IMR-90 (cell line): ENCODE measurements at regions not wholly inside any gene's neighbourhood (a gene's known extent, or its start where the extent isn't known, plus 50 kb on each side); places are given as distances from the start of the nearest gene placed in this dataset.

ENCODE experiments used
- ATAC-seq: fragments of 200-7000 bp; cut with Tn5 transposase; 2 replicates; pipeline ENCODE4 v1.9.1; 2020; ENCODE audit warnings: low read depth, mild to moderate bottlenecking, moderate library complexity
- BruUV-seq: library from RNA; stranded (reverse); fragments of 400-500 nt; replicated peaks from 2 replicates; lab custom pipeline; 2021; lab: Mats Ljungman, UMichigan
- CTCF ChIA-PET: fragments of 300-600 bp; formaldehyde crosslinking; extraction: SDS; loops from one replicate; lab custom pipeline; 2021; ENCODE audit warnings: antibody characterized with exemption; lab: Yijun Ruan, JAX
- POLR2A ChIA-PET: fragments of 300-600 bp; sonication (Branson Sonifier 250); formaldehyde crosslinking; loops from one replicate; lab custom pipeline; 2022; ENCODE audit warnings: antibody characterized with exemption; ENCODE audit not compliant: unreplicated experiment; lab: Charles Lee
- DNase-seq: peaks from one replicate; pipeline ENCODE4 v3.0.0; 2013
- H2AFZ ChIP-seq: replicated peaks from 2 replicates; pipeline ENCODE3; 2013; ENCODE audit warnings: low read length, mild to moderate bottlenecking; ENCODE audit not compliant: poor library complexity
- H2AK5ac ChIP-seq: 2 replicates; pipeline ENCODE4 v1.6.1; 2013; ENCODE audit warnings: low read depth, low read length, inconsistent platforms
- H2AK9ac ChIP-seq: replicated peaks from 2 replicates; pipeline ENCODE3; 2013; ENCODE audit warnings: mild to moderate bottlenecking, low read depth, low read length, moderate library complexity; ENCODE audit not compliant: poor library complexity
- H2BK120ac ChIP-seq: 2 replicates; pipeline ENCODE4 v1.6.1; 2013; ENCODE audit warnings: low read depth, low read length, inconsistent platforms
- H2BK15ac ChIP-seq: 3 replicates; pipeline ENCODE4 v1.6.1; 2013; ENCODE audit warnings: low read depth, low read length, inconsistent platforms
- H2BK20ac ChIP-seq: 2 replicates; pipeline ENCODE4 v1.6.1; 2013; ENCODE audit warnings: low read depth, mild to moderate bottlenecking, inconsistent platforms, low read length, moderate library complexity
- H2BK5ac ChIP-seq: 2 replicates; pipeline ENCODE4 v1.6.1; 2013; ENCODE audit warnings: mild to moderate bottlenecking, low read depth, low read length, inconsistent platforms; ENCODE audit not compliant: poor library complexity, severe bottlenecking
- H3K14ac ChIP-seq: replicated peaks from 2 replicates; pipeline ENCODE4 v1.6.1; 2013; ENCODE audit warnings: low read depth, low read length, inconsistent platforms
- H3K18ac ChIP-seq: 2 replicates; pipeline ENCODE4 v1.6.1; 2013; ENCODE audit warnings: low read depth, low read length, control low read depth
- H3K23ac ChIP-seq: 2 replicates; pipeline ENCODE4 v1.6.1; 2013; ENCODE audit warnings: low read depth, low read length, inconsistent platforms
- H3K27ac ChIP-seq: 2 replicates; pipeline ENCODE4 v1.5.1; 2013; ENCODE audit warnings: mild to moderate bottlenecking, control low read depth, low read length; ENCODE audit not compliant: insufficient read depth
- H3K27me3 ChIP-seq: 2 replicates; pipeline ENCODE4 v1.6.1; 2013; ENCODE audit warnings: low read length; ENCODE audit not compliant: control insufficient read depth, insufficient read depth
- H3K36me3 ChIP-seq: 2 replicates; pipeline ENCODE4 v1.6.1; 2013; ENCODE audit warnings: low read length, mixed read lengths; ENCODE audit not compliant: control insufficient read depth, insufficient read depth
- H3K4ac ChIP-seq: 2 replicates; pipeline ENCODE4 v1.6.1; 2013; ENCODE audit warnings: low read depth, low read length, inconsistent platforms
- H3K4me1 ChIP-seq: 2 replicates; pipeline ENCODE4 v1.6.1; 2013; ENCODE audit warnings: low read length, mixed read lengths; ENCODE audit not compliant: control insufficient read depth, insufficient read depth
- H3K4me2 ChIP-seq: 2 replicates; pipeline ENCODE4 v1.6.1; 2013; ENCODE audit warnings: low read depth, mild to moderate bottlenecking, control low read depth, low read length, moderate library complexity
- H3K4me3 ChIP-seq: 2 replicates; pipeline ENCODE4 v1.5.1; 2013; ENCODE audit warnings: low read depth, mild to moderate bottlenecking, control low read depth, low read length, moderate library complexity; ENCODE audit not compliant: insufficient read depth
- H3K56ac ChIP-seq: 2 replicates; pipeline ENCODE4 v1.6.1; 2013; ENCODE audit warnings: low read length, inconsistent platforms; ENCODE audit not compliant: insufficient read depth; ENCODE audit errors: extremely low read depth
- H3K79me1 ChIP-seq, 2 experiments: 2 replicates each; pipeline ENCODE4 v1.6.1; 2013; ENCODE audit warnings: low read length in 2 of 2, inconsistent platforms in 1 of 2, low read depth in 1 of 2
- H3K9ac ChIP-seq: 2 replicates; pipeline ENCODE4 v1.6.1; 2013; ENCODE audit warnings: low read depth, low read length, control low read depth
- H3K9me1 ChIP-seq: 2 replicates; pipeline ENCODE4 v1.6.1; 2013; ENCODE audit warnings: low read length, inconsistent platforms; ENCODE audit not compliant: insufficient read depth
- H3K9me3 ChIP-seq: 2 replicates; pipeline ENCODE4 v1.6.1; 2013; ENCODE audit warnings: low read length; ENCODE audit not compliant: control insufficient read depth, insufficient read depth
- H4K20me1 ChIP-seq: 2 replicates; pipeline ENCODE4 v1.6.1; 2013; ENCODE audit warnings: low read length, inconsistent platforms; ENCODE audit not compliant: insufficient read depth
- H4K5ac ChIP-seq: 2 replicates; pipeline ENCODE4 v1.6.1; 2013; ENCODE audit warnings: mild to moderate bottlenecking, low read depth, low read length, control low read depth
- H4K8ac ChIP-seq, 2 experiments: 2 replicates each; pipeline ENCODE4 v1.6.1; 2013; ENCODE audit warnings: low read depth in 2 of 2, low read length in 2 of 2, control low read depth in 1 of 2, inconsistent platforms in 1 of 2
- H4K91ac ChIP-seq: 2 replicates; pipeline ENCODE4 v1.6.1; 2013; ENCODE audit warnings: low read depth, low read length, inconsistent platforms; ENCODE audit not compliant: insufficient read depth
- BHLHE40 ChIP-seq: fragments of 150-350 bp; IDR thresholded peaks from 2 replicates; pipeline ENCODE4 v1.6.1; 2016; ENCODE audit warnings: mild to moderate bottlenecking, low read depth, low read length
- CEBPB ChIP-seq: IDR thresholded peaks from 2 replicates; pipeline ENCODE4 v1.6.1; 2012; ENCODE audit warnings: low read depth, low read length, improper control_type of control experiment
- CHD1 ChIP-seq: IDR thresholded peaks from 2 replicates; pipeline ENCODE4 v1.6.1; 2012; ENCODE audit warnings: low read depth, low read length, improper control_type of control experiment
- FOS ChIP-seq: fragments of 150-350 bp; IDR thresholded peaks from 2 replicates; pipeline ENCODE4 v1.6.1; 2016; ENCODE audit warnings: low read depth, low read length
- MAFK ChIP-seq: IDR thresholded peaks from 2 replicates; pipeline ENCODE4 v1.6.1; 2012; ENCODE audit warnings: low read depth, low read length, improper control_type of control experiment
- MAZ ChIP-seq: IDR thresholded peaks from 2 replicates; pipeline ENCODE4 v1.6.1; 2012; ENCODE audit warnings: low read depth, mild to moderate bottlenecking, low read length, improper control_type of control experiment, moderate library complexity, borderline replicate concordance
- MXI1 ChIP-seq: IDR thresholded peaks from 2 replicates; pipeline ENCODE4 v1.6.1; 2012; ENCODE audit warnings: low read depth, mild to moderate bottlenecking, low read length, moderate library complexity, borderline replicate concordance
- NFE2L2 ChIP-seq: fragments of 150-350 bp; IDR thresholded peaks from 2 replicates; pipeline ENCODE4 v1.6.1; 2016; ENCODE audit warnings: low read depth, mild to moderate bottlenecking, low read length
- POLR2A ChIP-seq: IDR thresholded peaks from 2 replicates; pipeline ENCODE4 v1.6.1; 2012; ENCODE audit warnings: mild to moderate bottlenecking, low read depth, low read length
- RAD21 ChIP-seq: IDR thresholded peaks from 2 replicates; pipeline ENCODE4 v1.6.1; 2012; ENCODE audit warnings: low read length, improper control_type of control experiment
- RCOR1 ChIP-seq: IDR thresholded peaks from 2 replicates; pipeline ENCODE4 v1.6.1; 2012; ENCODE audit warnings: mild to moderate bottlenecking, low read length, improper control_type of control experiment; ENCODE audit not compliant: insufficient replicate concordance
- RFX5 ChIP-seq: IDR thresholded peaks from 2 replicates; pipeline ENCODE4 v1.8.0; 2012; ENCODE audit warnings: low read depth, mild to moderate bottlenecking, low read length, moderate library complexity
- SMC3 ChIP-seq: fragments of 150-350 bp; IDR thresholded peaks from 2 replicates; pipeline ENCODE4 v1.6.1; 2016; ENCODE audit warnings: low read depth, mild to moderate bottlenecking, antibody characterized with exemption, low read length, moderate library complexity
- dilution Hi-C: fragments of 300-500 bp; cut with HindIII; formaldehyde crosslinking; loops from one replicate; pipeline ENCODE4 v1.14.3; 2018; ENCODE audit warnings: low sequenced_read_pairs; ENCODE audit not compliant: unreplicated experiment
- in situ Hi-C: fragments of 300-500 bp; cut with MboI; formaldehyde crosslinking; loops from 3 replicates; pipeline ENCODE4 v1.14.3; 2019; ENCODE audit warnings: low sequenced_read_pairs, inconsistent platforms, mixed read lengths
- intact Hi-C: fragments of 100-400 bp; cut with micrococcal nuclease; formaldehyde crosslinking; loops from 2 replicates; pipeline ENCODE4 v1.10.0; 2022
- TF ChIP-seq, protein P1 (sequence below): conservative IDR thresholded peaks from 2 replicates; pipeline ENCODE4 v1.5.1; 2012; ENCODE audit warnings: mild to moderate bottlenecking, low read depth, low read length, improper control_type of control experiment
- TF ChIP-seq, protein P2 (sequence below): fragments of 150-350 bp; IDR thresholded peaks from 2 replicates; pipeline ENCODE4 v1.6.1; 2016; ENCODE audit warnings: low read depth, mild to moderate bottlenecking, low read length, moderate library complexity, borderline replicate concordance
- TF ChIP-seq, protein P3 (sequence below): fragments of 150-350 bp; IDR thresholded peaks from 2 replicates; pipeline ENCODE4 v1.6.1; 2017; ENCODE audit warnings: mild to moderate bottlenecking, antibody characterized with exemption, low read length, low read depth

DNA sequence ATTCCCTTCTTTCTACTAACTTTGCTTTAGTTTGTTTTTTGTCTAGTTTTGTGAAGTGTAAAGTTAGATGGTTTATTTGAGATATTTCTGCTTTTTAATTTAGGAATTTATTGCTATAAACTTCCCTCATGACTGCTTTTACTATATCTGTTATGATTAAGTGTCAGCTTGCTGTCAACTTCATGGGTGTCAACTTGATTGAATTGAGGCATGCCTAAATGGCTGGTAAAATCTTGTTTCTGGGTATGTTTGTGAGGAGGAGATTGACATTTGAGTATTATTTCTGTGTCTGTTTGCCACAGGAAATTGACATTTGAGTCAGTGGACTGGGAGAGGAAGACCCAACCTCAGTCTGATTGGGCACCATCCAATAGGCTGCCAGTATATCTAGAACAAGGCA lies 1147.0 kb upstream of the EYS start:
- Histone ChIP-seq H2BK120ac (no peak overlapping the region), H2BK20ac (no peak overlapping the region), H3K4ac (no peak overlapping the region), H2AFZ (no peak overlapping the region), H3K18ac (no peak overlapping the region), H3K4me2 (no peak overlapping the region), H4K8ac (no peak overlapping the region), H2BK15ac (no peak overlapping the region), H3K4me1 (no peaks in the 10 kb centered on the region), H2AK9ac (no peak overlapping the region), H3K56ac (no peak overlapping the region), H3K36me3 (no peaks in the 10 kb centered on the region), H4K91ac (no peak overlapping the region), H3K9me1 (no peaks in the 10 kb centered on the region), H3K27me3 (no peaks in the 10 kb centered on the region), H3K23ac (no peak overlapping the region), H2BK5ac (no peak overlapping the region), H3K14ac (no peak overlapping the region), H3K9me3 (no peaks in the 10 kb centered on the region), H3K79me1 (no peaks in the 10 kb centered on the region), H2AK5ac (no peak overlapping the region), H4K20me1 (no peaks in the 10 kb centered on the region), H3K9ac (no peak overlapping the region), H3K4me3 (no peak overlapping the region), H4K5ac (no peak overlapping the region), H3K27ac (no peak overlapping the region)
- no peak for TF ChIP-seq RAD21
- no peak for TF ChIP-seq BHLHE40
- TF ChIP-seq RFX5: no peak
- TF ChIP-seq CHD1: no peak
- TF ChIP-seq MAFK: no peak
- TF ChIP-seq RCOR1: no peak
- TF ChIP-seq, protein P1, sequence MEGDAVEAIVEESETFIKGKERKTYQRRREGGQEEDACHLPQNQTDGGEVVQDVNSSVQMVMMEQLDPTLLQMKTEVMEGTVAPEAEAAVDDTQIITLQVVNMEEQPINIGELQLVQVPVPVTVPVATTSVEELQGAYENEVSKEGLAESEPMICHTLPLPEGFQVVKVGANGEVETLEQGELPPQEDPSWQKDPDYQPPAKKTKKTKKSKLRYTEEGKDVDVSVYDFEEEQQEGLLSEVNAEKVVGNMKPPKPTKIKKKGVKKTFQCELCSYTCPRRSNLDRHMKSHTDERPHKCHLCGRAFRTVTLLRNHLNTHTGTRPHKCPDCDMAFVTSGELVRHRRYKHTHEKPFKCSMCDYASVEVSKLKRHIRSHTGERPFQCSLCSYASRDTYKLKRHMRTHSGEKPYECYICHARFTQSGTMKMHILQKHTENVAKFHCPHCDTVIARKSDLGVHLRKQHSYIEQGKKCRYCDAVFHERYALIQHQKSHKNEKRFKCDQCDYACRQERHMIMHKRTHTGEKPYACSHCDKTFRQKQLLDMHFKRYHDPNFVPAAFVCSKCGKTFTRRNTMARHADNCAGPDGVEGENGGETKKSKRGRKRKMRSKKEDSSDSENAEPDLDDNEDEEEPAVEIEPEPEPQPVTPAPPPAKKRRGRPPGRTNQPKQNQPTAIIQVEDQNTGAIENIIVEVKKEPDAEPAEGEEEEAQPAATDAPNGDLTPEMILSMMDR: no peak
- TF ChIP-seq CEBPB: no peak
- TF ChIP-seq, protein P2, sequence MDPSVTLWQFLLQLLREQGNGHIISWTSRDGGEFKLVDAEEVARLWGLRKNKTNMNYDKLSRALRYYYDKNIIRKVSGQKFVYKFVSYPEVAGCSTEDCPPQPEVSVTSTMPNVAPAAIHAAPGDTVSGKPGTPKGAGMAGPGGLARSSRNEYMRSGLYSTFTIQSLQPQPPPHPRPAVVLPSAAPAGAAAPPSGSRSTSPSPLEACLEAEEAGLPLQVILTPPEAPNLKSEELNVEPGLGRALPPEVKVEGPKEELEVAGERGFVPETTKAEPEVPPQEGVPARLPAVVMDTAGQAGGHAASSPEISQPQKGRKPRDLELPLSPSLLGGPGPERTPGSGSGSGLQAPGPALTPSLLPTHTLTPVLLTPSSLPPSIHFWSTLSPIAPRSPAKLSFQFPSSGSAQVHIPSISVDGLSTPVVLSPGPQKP: no peak
- no peak for TF ChIP-seq SMC3
- TF ChIP-seq, protein P3, sequence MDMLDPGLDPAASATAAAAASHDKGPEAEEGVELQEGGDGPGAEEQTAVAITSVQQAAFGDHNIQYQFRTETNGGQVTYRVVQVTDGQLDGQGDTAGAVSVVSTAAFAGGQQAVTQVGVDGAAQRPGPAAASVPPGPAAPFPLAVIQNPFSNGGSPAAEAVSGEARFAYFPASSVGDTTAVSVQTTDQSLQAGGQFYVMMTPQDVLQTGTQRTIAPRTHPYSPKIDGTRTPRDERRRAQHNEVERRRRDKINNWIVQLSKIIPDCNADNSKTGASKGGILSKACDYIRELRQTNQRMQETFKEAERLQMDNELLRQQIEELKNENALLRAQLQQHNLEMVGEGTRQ: no peak
- no peak for TF ChIP-seq FOS
- no peak for TF ChIP-seq MXI1
- TF ChIP-seq POLR2A: no peak
- TF ChIP-seq NFE2L2: no peak
- no peak for TF ChIP-seq MAZ
- intact Hi-C loops (no loop called here), dilution Hi-C loops (no loop called here), in situ Hi-C loops (no loop called here)
- no peak for ATAC-seq
- POLR2A ChIA-PET: no interaction called here
- CTCF ChIA-PET: no interaction called here
- BruUV-seq: no TSS peak
- no peak for DNase-seq
